ENCODE measurements at regions not wholly inside any gene's neighbourhood (a gene's known extent, or its start where the extent isn't known, plus 50 kb on each side); places are given as distances from the start of the nearest gene placed in this dataset.
"Not testable (repeated sequence)": the region's sequence is repeated elsewhere in the genome, so short reads cannot be mapped to it uniquely, and the experiment has no call there.

- DNase-seq (no peak), ATAC-seq (ENCODE audit: poor library complexity) (no peak)
- intact Hi-C loops (cut with DNase I), result no loop called here
Measured at GRCh38 chr5:100641833-100642232, 106.7 kb downstream of the FAM174A start.

GRCh38 chr5:100643473-100643872, 108.3 kb downstream of the FAM174A start:
- intact Hi-C loops (cut with DNase I), result no loop called here
- DNase-seq, result no peak
- ATAC-seq (ENCODE audit: poor library complexity), result no peak

DNA sequence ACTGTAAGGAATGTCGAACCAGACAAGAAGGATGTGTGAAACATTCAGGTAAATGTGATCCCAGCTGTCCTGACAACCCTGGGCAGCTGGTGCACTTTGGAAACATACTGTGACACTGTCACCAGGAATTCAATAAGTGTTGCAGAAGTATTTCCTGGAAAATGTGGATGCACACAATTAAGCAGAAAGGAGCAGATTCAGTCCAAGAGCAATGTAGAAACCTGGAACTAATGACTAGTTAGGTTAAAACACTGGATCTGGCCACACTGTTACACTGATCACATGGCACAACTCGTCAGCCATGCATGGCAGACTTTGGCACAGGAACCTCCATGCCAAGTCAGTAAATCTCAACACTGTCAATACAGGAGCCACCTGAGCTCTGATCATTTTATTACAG, 109.0 kb downstream of the FAM174A start:
- no peak for DNase-seq
- intact Hi-C loops (cut with DNase I), result no loop called here
- ATAC-seq (ENCODE audit: poor library complexity), result no peak

DNA sequence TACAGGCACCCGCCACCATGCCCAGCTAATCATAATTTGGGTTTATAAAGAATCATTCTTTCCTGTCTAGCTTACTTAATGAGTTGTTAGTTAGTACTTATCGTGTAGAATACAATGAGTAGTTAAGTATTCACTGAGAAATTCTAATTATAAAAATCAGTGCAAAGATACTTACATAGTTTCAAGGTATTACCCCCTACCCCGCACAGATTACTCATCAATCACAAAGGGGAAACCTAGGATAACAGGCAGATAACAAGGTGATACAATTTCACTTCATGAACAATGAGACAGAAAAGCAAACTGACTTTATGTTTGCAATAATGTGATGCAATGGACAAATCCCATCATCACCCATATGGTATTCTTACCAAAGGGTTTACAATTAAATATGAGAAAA, 109.6 kb downstream of the FAM174A start:
- ATAC-seq (ENCODE audit: poor library complexity) (no peak), DNase-seq (no peak)
- intact Hi-C loops (cut with DNase I), result no loop called here

- no peak for DNase-seq
- ATAC-seq (ENCODE audit: poor library complexity), result no peak
- intact Hi-C loops (cut with DNase I), result no loop called here
Measured at GRCh38 chr5:100646011-100646410, 110.8 kb downstream of the FAM174A start.

DNA sequence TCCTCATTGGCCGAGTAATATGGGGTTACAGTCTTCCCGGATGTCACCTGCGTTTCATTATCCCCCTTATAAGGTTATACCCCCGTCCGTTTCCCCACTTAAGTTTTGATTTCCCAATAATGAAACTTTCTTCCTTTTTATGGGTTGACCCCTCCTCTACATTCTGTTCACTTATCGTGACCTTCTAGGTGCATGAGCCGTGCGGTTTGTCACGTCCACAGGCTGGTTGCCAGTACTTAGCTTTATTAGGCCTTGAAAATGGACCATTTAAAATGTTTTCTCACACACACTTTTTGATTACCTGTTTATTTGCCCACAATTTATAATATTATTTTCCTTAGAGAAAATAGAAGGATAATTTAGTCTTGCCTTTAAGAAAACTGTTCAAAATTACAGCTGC, 111.5 kb downstream of the FAM174A start:
- intact Hi-C loops (cut with DNase I), result no loop called here

GRCh38 chr5:100647461-100648230, 112.5 kb downstream of the FAM174A start:
- DNase-seq (peak; percentile 77), ATAC-seq (ENCODE audit: poor library complexity) (no peak)
- intact Hi-C loops (cut with DNase I), result no loop called here

More for the DNA sequence above, 111.5 kb downstream of the FAM174A start:
- DNase-seq, result no peak
- ATAC-seq (ENCODE audit: poor library complexity), result no peak

GRCh38 chr5:100654895-100655294, 119.7 kb downstream of the FAM174A start:
- intact Hi-C loops (cut with DNase I), result no loop called here
- DNase-seq, result no peak
- ATAC-seq (ENCODE audit: poor library complexity), result no peak

DNA sequence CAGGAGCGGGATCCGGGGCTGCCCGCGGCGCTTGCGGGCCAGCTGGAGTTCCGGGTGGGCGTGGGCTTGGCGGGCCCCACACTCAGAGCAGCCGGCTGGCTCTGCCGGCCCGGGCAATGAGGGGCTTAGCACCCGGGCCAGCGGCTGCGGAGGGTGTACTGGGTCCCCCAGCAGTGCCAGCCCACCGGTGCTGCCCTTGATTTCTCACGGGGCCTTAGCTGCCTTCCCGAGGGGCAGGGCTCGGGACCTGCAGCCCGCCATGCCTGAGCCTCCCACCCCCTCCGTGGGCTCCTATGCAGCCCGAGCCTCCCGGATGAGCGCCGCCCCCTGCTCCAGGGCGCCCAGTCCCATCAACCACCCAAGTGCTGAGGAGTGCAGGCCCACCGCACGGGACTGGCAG, 121.6 kb downstream of the FAM174A start:
- intact Hi-C loops (cut with DNase I); DNase-seq; ATAC-seq (ENCODE audit: poor library complexity): not testable (repeated sequence)

DNA sequence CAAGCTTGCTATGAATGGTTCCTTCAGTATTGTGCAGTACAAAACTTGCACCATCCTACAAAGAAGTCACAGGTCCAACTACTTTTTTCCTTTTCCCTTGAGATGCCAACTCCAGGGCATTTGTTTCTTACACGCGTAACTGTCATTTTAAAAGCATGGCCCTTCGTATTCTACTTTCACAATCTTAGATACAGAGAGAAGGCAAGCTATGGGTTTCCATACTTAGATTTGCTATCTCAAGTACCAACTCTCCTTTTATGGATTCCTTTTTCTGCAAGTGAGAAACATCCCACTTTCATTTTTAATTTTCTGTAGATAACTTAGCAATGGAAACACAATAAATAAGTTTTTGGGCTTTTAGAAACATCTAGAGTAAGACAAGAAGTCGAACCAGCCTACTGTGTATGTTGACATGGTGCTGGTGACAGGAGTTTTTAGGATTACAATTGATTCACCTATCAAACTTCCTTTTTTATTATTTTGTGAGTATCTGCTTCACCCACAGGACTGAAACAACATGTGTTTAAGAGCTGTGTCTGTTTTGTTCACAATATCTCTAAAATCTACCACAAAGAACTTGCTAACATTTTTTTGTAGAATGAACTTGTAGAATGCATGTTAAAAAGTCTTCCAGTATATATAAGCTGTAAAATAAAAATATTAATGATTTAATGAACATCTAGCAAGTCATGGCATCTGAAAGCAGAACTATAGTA, 124.1 kb downstream of the FAM174A start:
- intact Hi-C loops (cut with DNase I), result no loop called here
- DNase-seq (no peak), ATAC-seq (ENCODE audit: poor library complexity) (no peak)

DNA sequence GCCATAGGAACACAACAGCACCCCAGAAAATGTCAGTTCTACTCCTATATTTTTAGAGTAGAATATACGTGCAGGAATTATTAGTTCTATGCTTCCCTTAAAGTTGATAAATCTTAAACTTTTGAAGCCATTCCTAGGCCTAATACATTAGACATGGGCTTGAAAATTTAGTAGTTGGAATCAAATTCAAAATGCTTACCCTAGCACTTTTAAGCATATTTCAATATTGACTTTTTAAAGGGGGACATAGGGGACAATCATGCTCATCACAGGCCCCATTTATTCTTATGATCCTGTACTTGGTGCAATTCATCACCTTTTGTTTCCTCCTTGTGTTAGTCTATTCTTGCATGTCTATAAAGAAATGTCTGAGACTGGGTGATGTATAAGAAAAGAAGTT, 129.0 kb downstream of the FAM174A start:
- no peak for ATAC-seq (ENCODE audit: poor library complexity)
- no peak for DNase-seq

DNA sequence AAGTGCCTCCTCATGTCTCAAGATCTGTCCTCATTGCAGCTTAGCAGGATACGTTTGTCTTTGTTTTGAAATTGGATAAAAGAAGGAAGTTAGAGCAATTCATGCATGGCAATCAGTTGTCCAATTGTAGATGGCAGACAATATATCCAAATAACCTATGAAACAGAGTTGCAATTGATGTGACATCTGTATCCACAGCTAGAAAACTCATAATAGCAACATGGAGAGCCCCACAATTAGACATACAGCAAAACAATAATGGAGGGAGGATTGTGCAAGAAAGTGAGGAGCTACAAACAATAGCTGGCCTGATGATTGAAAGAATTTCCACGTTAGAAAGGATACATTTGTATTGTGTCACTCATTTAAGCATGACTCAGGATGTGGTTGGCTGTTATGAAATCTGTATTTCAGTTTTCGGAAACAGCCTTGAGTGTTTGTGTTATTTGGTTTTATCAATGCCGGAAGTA, 132.0 kb downstream of the FAM174A start:
- ATAC-seq (ENCODE audit: poor library complexity) (no peak), DNase-seq (no peak)
- intact Hi-C loops (cut with DNase I), result no loop called here

More for the DNA sequence above, 129.0 kb downstream of the FAM174A start:
- intact Hi-C loops (cut with DNase I), result no loop called here

GRCh38 chr5:100668511-100668910, 133.3 kb downstream of the FAM174A start:
- no peak for ATAC-seq (ENCODE audit: poor library complexity)
- intact Hi-C loops (cut with DNase I), result no loop called here

DNA sequence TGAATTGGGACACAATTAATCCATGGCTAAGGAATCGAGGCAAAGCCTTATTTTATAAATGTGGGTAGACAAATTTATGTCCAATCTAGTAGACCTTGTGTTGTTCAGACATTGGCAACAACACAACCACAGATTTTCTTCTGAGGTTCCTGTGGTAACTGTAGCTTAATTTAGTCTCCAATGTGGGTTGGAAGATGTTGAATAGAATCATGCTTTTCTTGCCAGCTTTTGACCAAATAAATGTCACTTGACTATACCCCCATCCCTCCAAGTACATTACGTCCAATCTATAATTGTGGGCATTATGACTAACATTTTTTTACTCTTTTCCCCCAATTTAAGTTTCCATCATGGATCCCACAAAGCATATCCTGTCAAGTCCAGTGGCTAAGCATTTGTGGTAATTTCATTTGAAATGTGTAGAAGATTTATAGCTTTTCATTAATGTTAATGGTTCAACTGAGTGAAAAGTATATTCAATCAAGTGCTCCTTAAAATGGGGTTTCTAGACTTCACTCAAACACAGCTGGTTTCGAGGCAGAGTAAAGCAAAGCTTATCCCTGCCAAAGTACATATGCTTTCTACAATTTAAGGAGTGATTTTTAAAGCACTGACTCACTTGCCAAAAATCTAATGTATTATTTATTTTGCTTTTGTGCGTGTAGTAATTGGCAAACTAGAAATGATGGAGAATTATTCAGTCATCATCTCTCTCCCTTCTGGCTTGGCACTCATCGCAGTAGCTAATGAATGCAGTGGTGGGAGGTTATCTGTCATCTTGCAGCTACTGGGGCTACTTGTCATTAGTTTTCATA, 141.8 kb downstream of the FAM174A start:
- intact Hi-C loops (cut with DNase I), result no loop called here
- no peak for ATAC-seq (ENCODE audit: poor library complexity)
- no peak for DNase-seq

More at GRCh38 chr5:100668511-100668910, 133.3 kb downstream of the FAM174A start:
- no peak for DNase-seq

DNA sequence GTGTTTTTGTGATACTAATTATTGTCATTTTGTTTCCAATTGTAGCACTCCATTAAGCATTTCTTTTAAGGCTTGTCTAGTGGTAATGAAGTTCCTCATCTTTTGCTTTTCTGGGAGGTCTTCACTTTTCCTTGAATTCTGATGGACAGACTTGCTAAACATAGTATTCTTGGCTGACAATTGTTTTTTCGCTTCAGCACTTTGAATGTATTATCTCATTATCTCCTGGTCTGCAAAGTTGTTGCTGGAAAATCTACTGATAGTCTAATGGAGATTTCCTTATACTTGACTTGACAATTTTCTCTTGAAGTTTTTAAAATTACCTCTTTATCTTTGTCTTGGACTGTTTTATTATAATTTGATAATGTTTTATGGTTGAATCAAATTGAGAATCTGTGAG, 147.5 kb downstream of the FAM174A start:
- intact Hi-C loops (cut with DNase I), result no loop called here
- no peak for ATAC-seq (ENCODE audit: poor library complexity)

DNA sequence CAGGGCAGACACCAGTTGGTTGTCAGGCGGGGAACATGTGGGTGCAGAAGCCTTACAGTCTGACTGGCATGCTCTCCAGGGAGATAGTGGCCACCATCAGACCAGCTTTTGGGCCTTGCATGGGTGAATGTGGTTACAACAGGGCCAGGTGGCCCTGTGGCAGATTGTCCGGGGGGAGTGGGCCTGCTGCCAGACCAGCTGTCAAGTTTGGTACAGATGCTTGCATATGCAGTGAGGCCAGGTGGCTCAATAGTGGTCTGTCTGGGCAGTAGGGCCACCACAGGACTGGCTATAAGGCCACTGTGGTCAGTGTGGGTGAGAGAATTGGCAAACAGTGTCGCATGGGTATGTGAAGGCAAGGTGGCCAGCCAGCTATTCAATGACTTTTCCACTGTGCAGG, 148.7 kb downstream of the FAM174A start:
- no peak for DNase-seq
- ATAC-seq (ENCODE audit: poor library complexity), result no peak
- intact Hi-C loops (cut with DNase I), result no loop called here

More for the DNA sequence above, 147.5 kb downstream of the FAM174A start:
- no peak for DNase-seq

DNA sequence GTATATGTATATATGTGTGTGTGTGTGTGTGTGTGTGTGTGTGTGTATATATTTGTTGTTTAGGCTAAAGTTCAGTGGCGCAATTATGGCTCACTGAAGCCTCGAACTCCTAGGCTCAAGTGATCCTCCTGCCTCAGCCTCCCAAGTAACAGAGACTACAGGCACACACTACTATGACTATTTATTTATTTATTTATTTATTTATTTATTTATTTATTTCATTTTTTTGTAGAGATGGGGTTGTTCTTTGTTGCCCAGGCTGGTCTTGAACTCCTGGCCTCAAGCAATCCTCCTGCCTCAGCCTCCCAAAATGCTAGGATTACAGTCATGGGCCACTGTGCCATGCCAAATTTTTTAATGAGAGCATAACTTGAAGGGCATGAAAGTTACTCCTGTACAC, 149.9 kb downstream of the FAM174A start:
- DNase-seq; ATAC-seq (ENCODE audit: poor library complexity); intact Hi-C loops (cut with DNase I): not testable (repeated sequence)

DNA sequence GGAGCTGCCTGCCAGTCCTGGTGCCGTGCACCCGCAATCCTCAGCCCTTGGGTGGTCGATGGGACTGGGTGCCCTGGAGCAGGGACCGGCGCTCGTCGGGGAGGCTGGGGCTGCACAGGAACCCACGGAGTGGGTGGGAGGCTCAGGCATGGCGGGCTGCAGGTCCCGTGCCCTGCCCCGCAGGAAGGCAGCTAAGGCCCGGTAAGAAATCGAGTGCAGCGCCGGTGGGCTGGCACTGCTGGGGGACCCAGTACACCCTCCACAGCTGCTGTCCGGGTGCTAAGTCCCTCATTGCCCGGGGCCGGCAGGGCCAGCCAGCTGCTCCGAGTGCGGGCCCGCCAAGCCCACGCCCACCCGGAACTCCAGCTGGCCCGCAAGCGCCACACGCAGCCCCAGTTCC, 153.7 kb downstream of the FAM174A start:
- DNase-seq; ATAC-seq (ENCODE audit: poor library complexity); intact Hi-C loops (cut with DNase I): not testable (repeated sequence)

- intact Hi-C loops (cut with DNase I), result no loop called here
- DNase-seq, result no peak
- ATAC-seq (ENCODE audit: poor library complexity), result no peak
Measured at GRCh38 chr5:100690036-100690560, 154.9 kb downstream of the FAM174A start.

All from Right ventricle myocardium superior (tissue), 1 donor.